SK-N-SH (cell line): ENCODE measurements at regions not wholly inside any gene's neighbourhood (a gene's known extent, or its start where the extent isn't known, plus 50 kb on each side); places are given as distances from the start of the nearest gene placed in this dataset.

Experiments
- CTCF ChIA-PET: fragments of 300-600, 350-600 bp; formaldehyde crosslinking; extraction: SDS; loops from one replicate; lab custom pipeline; 2021; lab: Yijun Ruan, JAX
- POLR2A ChIA-PET: fragments of 350-600 bp; sonication (Branson Sonifier 250); formaldehyde crosslinking; extraction: SDS; loops from one replicate; lab custom pipeline; 2020; ENCODE audit warnings: antibody characterized with exemption, inconsistent platforms; lab: Yijun Ruan, JAX
- DNase-seq: peaks from one replicate; pipeline ENCODE4 v3.0.0; 2012
- H2AFZ ChIP-seq: fragments of 200-600 bp; sonication (generic); 2 replicates; pipeline ENCODE4 v1.8.1; 2016; ENCODE audit warnings: antibody characterized with exemption, mild to moderate bottlenecking, low read depth
- H3F3A ChIP-seq: fragments of 200-600 bp; sonication (generic); replicated peaks from 2 replicates; pipeline ENCODE3; 2016; ENCODE audit warnings: antibody characterized with exemption, mild to moderate bottlenecking; ENCODE audit not compliant: insufficient read depth
- H3K27ac ChIP-seq, 2 experiments: fragments of 200-500 bp in 1 of 2; fragments of 200-600 bp in 1 of 2; sonication (Bioruptor generic) in 1 of 2; sonication (generic), shearing (Covaris generic) in 1 of 2; 2 replicates each; pipeline versions ENCODE4 v1.5.1 to v1.6.1; 2014 to 2016; ENCODE audit warnings: low read depth in 2 of 2, inconsistent platforms in 1 of 2, low read length in 1 of 2, mild to moderate bottlenecking in 1 of 2, mixed read lengths in 1 of 2
- H3K27me3 ChIP-seq: fragments of 200-600 bp; sonication (generic), shearing (Covaris generic); 2 replicates; pipeline ENCODE4 v1.6.1; 2016; ENCODE audit warnings: mixed run types; ENCODE audit not compliant: insufficient read depth
- H3K36me3 ChIP-seq, 2 experiments: fragments of 200-500 bp in 1 of 2; fragments of 200-600 bp in 1 of 2; sonication (Bioruptor generic) in 1 of 2; sonication (generic) in 1 of 2; replicated peaks in 1 of 2; 2 replicates each; pipeline versions ENCODE3 to v1.5.1; 2014 to 2016; ENCODE audit warnings: low read length in 1 of 2, mild to moderate bottlenecking in 1 of 2; ENCODE audit not compliant: insufficient read depth in 2 of 2, control insufficient read depth in 1 of 2
- H3K4me1 ChIP-seq, 2 experiments: fragments of 200-500 bp in 1 of 2; fragments of 200-600 bp in 1 of 2; sonication (Bioruptor generic) in 1 of 2; sonication (generic), shearing (Covaris generic) in 1 of 2; 2 replicates each; pipeline versions ENCODE4 v1.5.1 to v1.6.1; 2014 to 2016; ENCODE audit warnings: low read depth in 1 of 2, low read length in 1 of 2, mixed run types in 1 of 2; ENCODE audit not compliant: insufficient read depth in 2 of 2, control insufficient read depth in 1 of 2
- H3K4me2 ChIP-seq: fragments of 200-600 bp; sonication (generic), shearing (Covaris generic); 2 replicates; pipeline ENCODE4 v1.6.1; 2017; ENCODE audit warnings: mixed run types
- H3K4me3 ChIP-seq, 2 experiments: fragments of 200-500 bp in 1 of 2; fragments of 200-600 bp in 1 of 2; sonication (Bioruptor generic) in 1 of 2; sonication (generic), shearing (Covaris generic) in 1 of 2; 2 replicates each; pipeline versions ENCODE4 v1.5.1 to v1.8.1; 2014 to 2016; ENCODE audit warnings: low read depth in 2 of 2, inconsistent platforms in 1 of 2, low read length in 1 of 2, mild to moderate bottlenecking in 1 of 2, mixed read lengths in 1 of 2, moderate library complexity in 1 of 2
- H3K79me2 ChIP-seq: fragments of 200-600 bp; sonication (generic); 2 replicates; pipeline ENCODE4 v1.8.1; 2017; ENCODE audit warnings: mild to moderate bottlenecking; ENCODE audit not compliant: insufficient read depth
- H3K9ac ChIP-seq: fragments of 200-600 bp; sonication (generic); 2 replicates; pipeline ENCODE4 v1.6.1; 2017; ENCODE audit warnings: mixed run types
- H3K9me2 ChIP-seq: fragments of 200-600 bp; sonication (generic); 2 replicates; pipeline ENCODE4 v1.6.1; 2017; ENCODE audit warnings: mixed run types
- H3K9me3 ChIP-seq: fragments of 200-600 bp; sonication (generic); 2 replicates; pipeline ENCODE4 v1.6.1; 2017; ENCODE audit warnings: mixed run types, mild to moderate bottlenecking, moderate library complexity
- H4K20me1 ChIP-seq: fragments of 200-600 bp; sonication (generic); 2 replicates; pipeline ENCODE4 v1.6.1; 2017; ENCODE audit warnings: mild to moderate bottlenecking, mixed run types; ENCODE audit not compliant: insufficient read depth
- CHD2 ChIP-seq: fragments of 150-350 bp; IDR thresholded peaks from 2 replicates; pipeline ENCODE4 v1.6.1; 2018; ENCODE audit warnings: low read length; ENCODE audit not compliant: partially characterized antibody
- EP300 ChIP-seq, 2 experiments: IDR thresholded peaks; 2 replicates each; pipeline versions ENCODE4 v1.4.0 to v1.6.1; 2012; ENCODE audit warnings: borderline replicate concordance in 1 of 2, low read depth in 1 of 2, low read length in 1 of 2
- EZH2phosphoT487 ChIP-seq: fragments of 200-600 bp; sonication (generic); IDR thresholded peaks from 2 replicates; pipeline ENCODE4 v1.6.1; 2017; ENCODE audit warnings: low read depth, mixed run types, mild to moderate bottlenecking, antibody characterized with exemption, moderate library complexity, borderline replicate concordance
- FOXJ3 ChIP-seq: sonication (generic); formaldehyde crosslinking; IDR thresholded peaks from 2 replicates; pipeline ENCODE4 v1.5.1; 2020; ENCODE audit warnings: mild to moderate bottlenecking, missing genetic modification reagents
- FOXM1 ChIP-seq: IDR thresholded peaks from 2 replicates; pipeline ENCODE4 v1.4.0; 2012; ENCODE audit warnings: low read depth, mild to moderate bottlenecking
- MEF2A ChIP-seq: IDR thresholded peaks from 2 replicates; pipeline ENCODE4 v1.4.0; 2012; ENCODE audit warnings: low read depth, borderline replicate concordance
- MXI1 ChIP-seq: IDR thresholded peaks from 2 replicates; pipeline ENCODE4 v1.6.1; 2012; ENCODE audit warnings: mild to moderate bottlenecking, low read depth, low read length, improper control_type of control experiment
- NFIC ChIP-seq: IDR thresholded peaks from 2 replicates; pipeline ENCODE4 v1.4.0; 2012; ENCODE audit warnings: borderline replicate concordance
- POLR2AphosphoS5 ChIP-seq: IDR thresholded peaks from 2 replicates; pipeline ENCODE4 v1.6.1; 2012; ENCODE audit warnings: low read depth, low read length
- RAD21 ChIP-seq: IDR thresholded peaks from 2 replicates; pipeline ENCODE4 v1.6.1; 2012; ENCODE audit warnings: mild to moderate bottlenecking, low read length
- SIN3A ChIP-seq: IDR thresholded peaks from 2 replicates; pipeline ENCODE4 v1.6.1; 2012; ENCODE audit warnings: low read depth, mild to moderate bottlenecking, low read length, moderate library complexity, borderline replicate concordance
- SMC3 ChIP-seq: IDR thresholded peaks from 2 replicates; pipeline ENCODE4 v1.6.1; 2012; ENCODE audit warnings: low read depth, low read length, improper control_type of control experiment
- TAF1 ChIP-seq: IDR thresholded peaks from 2 replicates; pipeline ENCODE4 v1.6.1; 2012; ENCODE audit warnings: low read depth, mild to moderate bottlenecking, low read length, moderate library complexity, borderline replicate concordance
- TCF12 ChIP-seq: IDR thresholded peaks from 2 replicates; pipeline ENCODE4 v1.4.0; 2012
- ZBTB33 ChIP-seq: IDR thresholded peaks from 2 replicates; pipeline ENCODE4 v1.4.0; 2012; ENCODE audit warnings: low read depth, borderline replicate concordance
- WGBS: methylation state at CpG from one replicate; pipeline ENCODE4 v1.1.6; 2017; ENCODE audit warnings: low lambda C conversion rate; 5-methylcytosine and 5-hydroxymethylcytosine counted together

- H4K20me1 ChIP-seq, result no peaks in the 10 kb centered on the region
- H3K4me2 ChIP-seq, result no peak overlapping the region
- TF ChIP-seq TCF12, result no peak
- TF ChIP-seq CHD2, result no peak
- no peak for TF ChIP-seq SIN3A
- TF ChIP-seq MXI1, result no peak
- no peak for TF ChIP-seq ZBTB33
- no peak for TF ChIP-seq POLR2AphosphoS5
- TF ChIP-seq RAD21, result no peak
- TF ChIP-seq TAF1, result no peak
- no peak for TF ChIP-seq FOXM1
- TF ChIP-seq SMC3, result no peak
- no peak for TF ChIP-seq MEF2A
- H3K9ac ChIP-seq, result no peak overlapping the region
- H3K4me1 ChIP-seq, result peaks cover 16 to 31% of the 10 kb centered on the region in 2 experiments; a peak in 3 of 4 replicates
- peaks cover 3% of the 10 kb centered on the region for H3F3A ChIP-seq
- no peaks in the 10 kb centered on the region for H3K79me2 ChIP-seq
- POLR2A ChIA-PET, result no interaction called here
- no peaks in the 10 kb centered on the region for H3K9me3 ChIP-seq
- no peak overlapping the region for H2AFZ ChIP-seq
- WGBS, result 93% methylated on average over 7 of the region's 7 CpGs
- H3K9me2 ChIP-seq, result no peaks in the 10 kb centered on the region
- H3K36me3 ChIP-seq, result no peaks in the 10 kb centered on the region
- peak overlapping the region in 1 of 2 experiments; percentile 26; a peak in 1 of 4 replicates for H3K27ac ChIP-seq
- H3K4me3 ChIP-seq, result no peak overlapping the region
- H3K27me3 ChIP-seq, result no peaks in the 10 kb centered on the region
- DNase-seq, result no peak
- CTCF ChIA-PET, result interaction anchor here (1.5 kb wide), 2 partner anchors 17 to 19 kb away, joined by 4 read pairs; no protein-coding TSS in a partner anchor
These were observed 177.4 kb downstream of the ARHGAP12 start for GRCh38 chr10:31751051-31751737.

- Histone ChIP-seq H3F3A (peaks cover 10% of the 10 kb centered on the region), H2AFZ (peak overlapping the region; percentile 96), H3K9me3 (no peaks in the 10 kb centered on the region), H3K79me2 (no peaks in the 10 kb centered on the region)
- TF ChIP-seq EZH2phosphoT487 (no peak), SMC3 (no peak), EP300 (IDR thresholded peaks at IDR 0.05; ENCODE audit: borderline replicate concordance in 1 of 2, low read depth in 1 of 2, low read length in 1 of 2) (peak in 1 of 2 experiments; percentile 47; a peak in 1 of 4 replicates), NFIC (peak; percentile 40), FOXJ3 (CRISPR knock-in tag) (0 out of 2 replicates have a peak, but pooled peaks have one; percentile 19), CHD2 (peak; percentile 49)
- TF ChIP-seq, all 33 proteins: peak for 4
- peak; percentile 84 for DNase-seq
- Histone ChIP-seq H3K4me3 (no peak overlapping the region), H3K9ac (peak overlapping the region; percentile 25; the same call in 1 of the 2 replicates), H3K9me2 (no peaks in the 10 kb centered on the region), H3K4me2 (peak overlapping the region; percentile 37; the same call in 1 of the 2 replicates), H4K20me1 (no peaks in the 10 kb centered on the region), H3K27me3 (no peaks in the 10 kb centered on the region), H3K36me3 (no peaks in the 10 kb centered on the region), H3K4me1 (peaks cover 22 to 31% of the 10 kb centered on the region in 2 experiments; a peak in 3 of 4 replicates), H3K27ac (peak overlapping the region in 1 of 2 experiments; percentile 86; a peak in 2 of 4 replicates)
- ChIA-PET CTCF (interaction anchor here (1.2 to 2.0 kb wide), 4 partner anchors 13 to 966 kb away, joined by 4 to 6 read pairs (median 4); no protein-coding TSS in a partner anchor), POLR2A (interaction anchor here (0.7 to 2.1 kb wide), 2 partner anchors 10 to 1230 kb away, joined by 4 to 7 read pairs; no protein-coding TSS in a partner anchor)
- WGBS, result 67% methylated on average over 22 of the region's 28 CpGs
These were observed 178.4 kb downstream of the ARHGAP12 start for GRCh38 chr10:31749981-31750840.
